ENCODE measurements at regions not wholly inside any gene's neighbourhood (a gene's known extent, or its start where the extent isn't known, plus 50 kb on each side); places are given as distances from the start of the nearest gene placed in this dataset.

DNA sequence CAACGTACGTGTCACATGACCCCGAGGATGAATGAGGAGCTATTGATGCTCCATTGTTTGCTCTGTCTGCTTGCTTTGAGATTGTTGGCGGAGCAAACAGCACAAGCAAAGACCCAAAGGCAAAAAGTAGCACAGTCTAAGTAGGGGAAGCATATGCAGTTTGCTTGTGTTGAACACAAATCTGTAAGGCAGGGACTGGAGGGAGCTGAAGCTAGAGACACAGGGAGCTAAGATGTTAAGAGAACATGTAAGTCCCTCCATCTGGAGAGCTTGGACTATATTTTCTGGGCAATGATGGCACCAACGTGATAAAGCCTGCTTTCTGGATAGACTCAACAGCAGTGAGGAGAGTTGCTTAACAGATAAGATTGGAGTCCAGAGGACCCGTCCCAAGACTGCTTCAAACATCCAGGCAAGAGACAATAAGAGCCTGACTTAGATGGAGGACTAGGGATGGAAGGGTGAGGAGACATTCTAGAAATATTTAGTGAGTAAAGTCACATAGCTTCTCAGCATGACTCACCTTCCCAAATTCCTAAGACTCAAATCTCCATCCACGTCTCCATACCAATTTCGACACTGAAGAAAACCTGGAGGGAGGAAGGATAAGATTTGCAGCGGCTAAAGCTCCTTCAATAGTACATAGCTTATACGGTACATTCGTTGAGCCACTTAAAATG lies 88.1 kb upstream of the KLF7 start:
- TF ChIP-seq, protein P1, sequence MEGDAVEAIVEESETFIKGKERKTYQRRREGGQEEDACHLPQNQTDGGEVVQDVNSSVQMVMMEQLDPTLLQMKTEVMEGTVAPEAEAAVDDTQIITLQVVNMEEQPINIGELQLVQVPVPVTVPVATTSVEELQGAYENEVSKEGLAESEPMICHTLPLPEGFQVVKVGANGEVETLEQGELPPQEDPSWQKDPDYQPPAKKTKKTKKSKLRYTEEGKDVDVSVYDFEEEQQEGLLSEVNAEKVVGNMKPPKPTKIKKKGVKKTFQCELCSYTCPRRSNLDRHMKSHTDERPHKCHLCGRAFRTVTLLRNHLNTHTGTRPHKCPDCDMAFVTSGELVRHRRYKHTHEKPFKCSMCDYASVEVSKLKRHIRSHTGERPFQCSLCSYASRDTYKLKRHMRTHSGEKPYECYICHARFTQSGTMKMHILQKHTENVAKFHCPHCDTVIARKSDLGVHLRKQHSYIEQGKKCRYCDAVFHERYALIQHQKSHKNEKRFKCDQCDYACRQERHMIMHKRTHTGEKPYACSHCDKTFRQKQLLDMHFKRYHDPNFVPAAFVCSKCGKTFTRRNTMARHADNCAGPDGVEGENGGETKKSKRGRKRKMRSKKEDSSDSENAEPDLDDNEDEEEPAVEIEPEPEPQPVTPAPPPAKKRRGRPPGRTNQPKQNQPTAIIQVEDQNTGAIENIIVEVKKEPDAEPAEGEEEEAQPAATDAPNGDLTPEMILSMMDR (IDR thresholded peaks at IDR 0.05; ENCODE audit: low read depth, low read length) = no peak
- TF ChIP-seq EZH2phosphoT487 (IDR thresholded peaks at IDR 0.05; ENCODE audit: low read depth) = no peak

Data from OCI-LY3 (cell line).